ENCODE measurements at regions not wholly inside any gene's neighbourhood (a gene's known extent, or its start where the extent isn't known, plus 50 kb on each side); places are given as distances from the start of the nearest gene placed in this dataset.

- CTCF ChIA-PET (ENCODE audit: partially characterized antibody), result interaction anchor here (0.9 kb wide), 1 partner anchor 79 kb away, joined by 3 read pairs; no protein-coding TSS in a partner anchor
- Histone ChIP-seq H3K18ac (ENCODE audit: extremely low read depth, low read length) (no peak overlapping the region), H3K14ac (ENCODE audit: insufficient read length) (no peak overlapping the region), H2BK12ac (ENCODE audit: low read depth, low read length) (no peak overlapping the region), H2BK20ac (ENCODE audit: low read length) (no peak overlapping the region), H3K23ac (ENCODE audit: insufficient read length) (no peak overlapping the region), H4K5ac (ENCODE audit: insufficient read length, low read depth, low read length) (no peak overlapping the region), H2BK120ac (replicated peaks; ENCODE audit: low read depth, low read length) (no peak overlapping the region), H3K79me2 (ENCODE audit: control insufficient read depth in 1 of 2, insufficient read depth in 2 of 2, low read length in 2 of 2) (no peaks in the 10 kb centered on the region), H3K56ac (replicated peaks; ENCODE audit: insufficient read length, low read depth, low read length) (no peak overlapping the region), H3K36me3 (ENCODE audit: control insufficient read depth in 2 of 4, insufficient read depth in 4 of 4, low read length in 3 of 4) (no peaks in the 10 kb centered on the region), H4K20me1 (replicated peaks in 1 of 2; ENCODE audit: control insufficient read depth in 1 of 2, insufficient read depth in 2 of 2, low read length in 2 of 2) (no peaks in the 10 kb centered on the region), H4K91ac (replicated peaks; ENCODE audit: insufficient read length, low read length) (no peak overlapping the region), H3K79me1 (ENCODE audit: low read depth, low read length) (no peaks in the 10 kb centered on the region), H3K9me3 (ENCODE audit: insufficient read depth in 2 of 2, low read depth in 1 of 2, low read length in 1 of 2) (no peaks in the 10 kb centered on the region), H3K9ac (replicated peaks in 1 of 4; ENCODE audit: extremely low read depth in 1 of 4, low read depth in 3 of 4, low read length in 3 of 4) (no peak overlapping the region), H2AFZ (ENCODE audit: low read length) (no peak overlapping the region), H3K27ac (ENCODE audit: low read depth, low read length) (no peak overlapping the region), H2AK5ac (ENCODE audit: low read depth, low read length) (no peak overlapping the region), H3K4me1 (replicated peaks in 1 of 4; ENCODE audit: control insufficient read depth in 3 of 4, insufficient read depth in 4 of 4, low read length in 3 of 4) (no peaks in the 10 kb centered on the region), H2BK15ac (ENCODE audit: low read length) (no peak overlapping the region), H3K4me3 (ENCODE audit: extremely low read depth in 1 of 4, insufficient read depth in 2 of 4, low read depth in 3 of 4, low read length in 4 of 4) (no peak overlapping the region), H3K27me3 (replicated peaks in 1 of 4; ENCODE audit: control insufficient read depth in 3 of 4, extremely low read depth in 1 of 4, insufficient read depth in 3 of 4, low read length in 3 of 4) (no peaks in the 10 kb centered on the region), H3K23me2 (ENCODE audit: low read depth, low read length) (no peaks in the 10 kb centered on the region), H3K4me2 (ENCODE audit: insufficient read depth in 1 of 2, low read depth in 2 of 2, low read length in 2 of 2) (no peak overlapping the region), H2BK5ac (ENCODE audit: low read depth, low read length) (no peak overlapping the region), H3K4ac (replicated peaks; ENCODE audit: insufficient read length, low read depth, low read length) (no peak overlapping the region), H4K8ac (ENCODE audit: extremely low read depth, insufficient read depth, low read length) (no peak overlapping the region)
- POLR2A ChIA-PET (ENCODE audit: partially characterized antibody), result no interaction called here
- DNase-seq (ENCODE audit: low read depth in 1 of 2, low spot score in 2 of 2), result no peak
- no peak for TF ChIP-seq RXRA (IDR thresholded peaks at IDR 0.05; ENCODE audit: insufficient read depth, low read depth, low read length)
- TF ChIP-seq RBBP5 (IDR thresholded peaks at IDR 0.05; ENCODE audit: borderline replicate concordance, low read depth, low read length), result no peak
- TF ChIP-seq USF2 (IDR thresholded peaks at IDR 0.05; ENCODE audit: low read length), result no peak
- TF ChIP-seq GABPA (IDR thresholded peaks at IDR 0.05; ENCODE audit: borderline replicate concordance, insufficient read depth, low read length), result no peak
- TF ChIP-seq POU5F1 (IDR thresholded peaks at IDR 0.05; ENCODE audit: low read depth, low read length), result no peak
- no peak for TF ChIP-seq CHD2 (IDR thresholded peaks at IDR 0.05; ENCODE audit: low read length)
- no peak for TF ChIP-seq ATF3 (IDR thresholded peaks at IDR 0.05; ENCODE audit: insufficient read depth, low read depth, low read length)
- FAIRE-seq, result no peak
- WGBS, 2 experiments (ENCODE audit: extremely low coverage in 1 of 2, insufficient coverage in 1 of 2, insufficient read length in 1 of 2, insufficient replicate concordance in 2 of 2, low coverage in 1 of 2, low lambda C conversion rate in 2 of 2, missing lambda C conversion rate in 1 of 2), result 83% methylated on average over 1 of the region's 1 CpG; no CpG with 5 or more reads in 1 of the 2 experiments
Measured at GRCh38 chr3:18723206-18723810, 298.2 kb upstream of the SATB1 start.

Measured in H1 (cell line).